HepG2 (cell line): ENCODE measurements at regions not wholly inside any gene's neighbourhood (a gene's known extent, or its start where the extent isn't known, plus 50 kb on each side); places are given as distances from the start of the nearest gene placed in this dataset.

ENCODE experiments used
- ASH2L ChIP-seq: fragments of 300-600, 200-600 bp; sonication (generic); IDR thresholded peaks from 2 replicates; pipeline ENCODE4 v1.7.0; 2017; ENCODE audit warnings: low read depth, mild to moderate bottlenecking, moderate library complexity, mixed read lengths, low read length; ENCODE audit not compliant: insufficient read length
- ATF6 ChIP-seq: sonication (generic); formaldehyde crosslinking; conservative IDR thresholded peaks from 2 replicates; pipeline ENCODE4 v1.4.0; 2020; ENCODE audit warnings: missing genetic modification reagents
- ERF ChIP-seq: IDR thresholded peaks from 2 replicates; pipeline ENCODE4 v1.6.1; 2018; ENCODE audit warnings: missing biosample characterization, missing genetic modification reagents
- FOXP4 ChIP-seq: sonication (generic); formaldehyde crosslinking; IDR thresholded peaks from 2 replicates; pipeline ENCODE4 v1.4.0; 2020; ENCODE audit warnings: missing genetic modification reagents
- KAT7 ChIP-seq: IDR thresholded peaks from 2 replicates; pipeline ENCODE4 v1.6.1; 2018; ENCODE audit warnings: borderline replicate concordance, missing compliant biosample characterization
- NPAS2 ChIP-seq: sonication (generic); formaldehyde crosslinking; IDR thresholded peaks from 2 replicates; pipeline ENCODE4 v1.8.0; 2022; ENCODE audit warnings: mild to moderate bottlenecking, missing genetic modification reagents, borderline replicate concordance
- RAD21 ChIP-seq: fragments of 450-650 bp; formaldehyde crosslinking; IDR thresholded peaks from 2 replicates; pipeline ENCODE4 v1.5.0; 2020; ENCODE audit warnings: mild to moderate bottlenecking
- REXO4 ChIP-seq: sonication (generic); formaldehyde crosslinking; IDR thresholded peaks from 2 replicates; pipeline ENCODE4 v1.8.0; 2022; ENCODE audit warnings: missing genetic modification reagents, mild to moderate bottlenecking, borderline replicate concordance
- RFXAP ChIP-seq: sonication (generic); formaldehyde crosslinking; IDR thresholded peaks from 2 replicates; pipeline ENCODE4 v1.4.0; 2020; ENCODE audit warnings: missing genetic modification reagents, borderline replicate concordance
- TARDBP ChIP-seq: sonication (generic); formaldehyde crosslinking; IDR thresholded peaks from 2 replicates; pipeline ENCODE4 v1.8.0; 2022; ENCODE audit warnings: mild to moderate bottlenecking, missing genetic modification reagents
- ZFY ChIP-seq: sonication (generic); formaldehyde crosslinking; IDR thresholded peaks from 2 replicates; pipeline ENCODE4 v1.4.0; 2020; ENCODE audit warnings: missing genetic modification reagents
- ZNF709 ChIP-seq: sonication (generic); formaldehyde crosslinking; IDR thresholded peaks from 2 replicates; pipeline ENCODE4 v1.5.0; 2020; ENCODE audit warnings: mild to moderate bottlenecking, missing genetic modification reagents
- ZNF746 ChIP-seq: sonication (generic); formaldehyde crosslinking; IDR thresholded peaks from 2 replicates; pipeline ENCODE4 v1.8.0; 2022; ENCODE audit warnings: mild to moderate bottlenecking, missing genetic modification reagents
- TF ChIP-seq, protein P1 (sequence below): sonication (generic); formaldehyde crosslinking; IDR thresholded peaks from 2 replicates; pipeline ENCODE4 v1.4.0; 2020; ENCODE audit warnings: mild to moderate bottlenecking, missing genetic modification reagents
- TF ChIP-seq, protein P2 (sequence below): sonication (generic); formaldehyde crosslinking; IDR thresholded peaks from 2 replicates; pipeline ENCODE4 v1.4.0; 2020; ENCODE audit warnings: missing genetic modification reagents, low read depth, mild to moderate bottlenecking, borderline replicate concordance
- TF ChIP-seq, protein P3 (sequence below): sonication (generic); formaldehyde crosslinking; IDR thresholded peaks from 2 replicates; pipeline ENCODE4 v1.4.0; 2020; ENCODE audit warnings: missing genetic modification reagents, borderline replicate concordance
- TF ChIP-seq, protein P4 (sequence below): sonication (generic); formaldehyde crosslinking; IDR thresholded peaks from 2 replicates; pipeline ENCODE4 v1.4.0; 2020; ENCODE audit warnings: missing genetic modification reagents

DNA sequence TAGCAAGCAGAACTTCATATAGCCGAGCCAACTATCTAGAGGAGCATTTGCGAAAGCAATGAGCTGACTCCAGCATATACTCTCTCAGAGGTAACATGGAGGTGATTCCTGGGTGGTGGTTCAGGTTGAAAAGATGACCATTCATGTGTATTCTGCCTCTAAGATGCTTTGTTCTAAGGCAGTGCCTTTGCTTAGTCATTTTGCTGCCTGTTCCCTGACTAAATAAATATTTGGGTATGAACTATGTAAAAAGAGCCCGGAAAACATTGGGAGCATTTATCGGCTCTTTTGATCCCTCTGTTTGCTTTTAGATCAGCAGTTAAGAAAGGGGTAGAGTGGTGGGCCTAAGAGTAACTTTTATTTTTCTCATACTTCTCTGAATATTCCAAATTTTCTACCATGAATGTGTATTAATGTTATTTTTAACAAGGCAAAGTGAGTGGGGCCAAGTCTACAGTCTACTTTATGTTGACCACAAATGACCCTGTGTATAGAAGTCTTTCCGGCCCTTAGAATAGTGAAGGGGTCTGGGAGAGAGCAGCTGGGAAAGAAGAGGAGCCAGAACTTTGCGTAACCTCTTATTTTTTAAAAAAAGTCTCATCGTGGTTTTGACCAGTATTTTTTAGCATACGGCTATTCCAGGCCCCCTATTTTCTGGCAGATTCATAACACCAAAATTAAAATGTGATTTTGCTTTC is 206.5 kb upstream of the EYA4 start (continued):
- TF ChIP-seq ASH2L (peak; percentile 98), RAD21 (no peak), FOXP4 (peak; percentile 91), REXO4 (no peak), ZFY (no peak; the same call in 1 of the 2 replicates), ZNF746 (no peak), TARDBP (peak; percentile 82; the same call in 1 of the 2 replicates), ZNF709 (CRISPR knock-in tag) (no peak), ERF (CRISPR knock-in tag) (peak; percentile 48; the same call in 1 of the 2 replicates), RFXAP (CRISPR knock-in tag) (no peak), KAT7 (CRISPR knock-in tag) (no peak), ATF6 (no peak; the same call in 1 of the 2 replicates), NPAS2 (CRISPR knock-in tag) (no peak)
- TF ChIP-seq, protein P1, sequence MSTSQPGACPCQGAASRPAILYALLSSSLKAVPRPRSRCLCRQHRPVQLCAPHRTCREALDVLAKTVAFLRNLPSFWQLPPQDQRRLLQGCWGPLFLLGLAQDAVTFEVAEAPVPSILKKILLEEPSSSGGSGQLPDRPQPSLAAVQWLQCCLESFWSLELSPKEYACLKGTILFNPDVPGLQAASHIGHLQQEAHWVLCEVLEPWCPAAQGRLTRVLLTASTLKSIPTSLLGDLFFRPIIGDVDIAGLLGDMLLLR (CRISPR knock-in tag): no peak
- TF ChIP-seq, protein P2, sequence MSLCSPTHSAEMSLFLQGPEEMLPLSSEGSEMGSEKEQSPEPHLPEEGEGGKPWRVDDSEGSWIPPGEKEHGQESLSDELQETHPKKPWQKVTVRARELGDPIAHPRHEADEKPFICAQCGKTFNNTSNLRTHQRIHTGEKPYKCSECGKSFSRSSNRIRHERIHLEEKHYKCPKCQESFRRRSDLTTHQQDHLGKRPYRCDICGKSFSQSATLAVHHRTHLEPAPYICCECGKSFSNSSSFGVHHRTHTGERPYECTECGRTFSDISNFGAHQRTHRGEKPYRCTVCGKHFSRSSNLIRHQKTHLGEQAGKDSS (CRISPR knock-in tag): no peak
- TF ChIP-seq, protein P3, sequence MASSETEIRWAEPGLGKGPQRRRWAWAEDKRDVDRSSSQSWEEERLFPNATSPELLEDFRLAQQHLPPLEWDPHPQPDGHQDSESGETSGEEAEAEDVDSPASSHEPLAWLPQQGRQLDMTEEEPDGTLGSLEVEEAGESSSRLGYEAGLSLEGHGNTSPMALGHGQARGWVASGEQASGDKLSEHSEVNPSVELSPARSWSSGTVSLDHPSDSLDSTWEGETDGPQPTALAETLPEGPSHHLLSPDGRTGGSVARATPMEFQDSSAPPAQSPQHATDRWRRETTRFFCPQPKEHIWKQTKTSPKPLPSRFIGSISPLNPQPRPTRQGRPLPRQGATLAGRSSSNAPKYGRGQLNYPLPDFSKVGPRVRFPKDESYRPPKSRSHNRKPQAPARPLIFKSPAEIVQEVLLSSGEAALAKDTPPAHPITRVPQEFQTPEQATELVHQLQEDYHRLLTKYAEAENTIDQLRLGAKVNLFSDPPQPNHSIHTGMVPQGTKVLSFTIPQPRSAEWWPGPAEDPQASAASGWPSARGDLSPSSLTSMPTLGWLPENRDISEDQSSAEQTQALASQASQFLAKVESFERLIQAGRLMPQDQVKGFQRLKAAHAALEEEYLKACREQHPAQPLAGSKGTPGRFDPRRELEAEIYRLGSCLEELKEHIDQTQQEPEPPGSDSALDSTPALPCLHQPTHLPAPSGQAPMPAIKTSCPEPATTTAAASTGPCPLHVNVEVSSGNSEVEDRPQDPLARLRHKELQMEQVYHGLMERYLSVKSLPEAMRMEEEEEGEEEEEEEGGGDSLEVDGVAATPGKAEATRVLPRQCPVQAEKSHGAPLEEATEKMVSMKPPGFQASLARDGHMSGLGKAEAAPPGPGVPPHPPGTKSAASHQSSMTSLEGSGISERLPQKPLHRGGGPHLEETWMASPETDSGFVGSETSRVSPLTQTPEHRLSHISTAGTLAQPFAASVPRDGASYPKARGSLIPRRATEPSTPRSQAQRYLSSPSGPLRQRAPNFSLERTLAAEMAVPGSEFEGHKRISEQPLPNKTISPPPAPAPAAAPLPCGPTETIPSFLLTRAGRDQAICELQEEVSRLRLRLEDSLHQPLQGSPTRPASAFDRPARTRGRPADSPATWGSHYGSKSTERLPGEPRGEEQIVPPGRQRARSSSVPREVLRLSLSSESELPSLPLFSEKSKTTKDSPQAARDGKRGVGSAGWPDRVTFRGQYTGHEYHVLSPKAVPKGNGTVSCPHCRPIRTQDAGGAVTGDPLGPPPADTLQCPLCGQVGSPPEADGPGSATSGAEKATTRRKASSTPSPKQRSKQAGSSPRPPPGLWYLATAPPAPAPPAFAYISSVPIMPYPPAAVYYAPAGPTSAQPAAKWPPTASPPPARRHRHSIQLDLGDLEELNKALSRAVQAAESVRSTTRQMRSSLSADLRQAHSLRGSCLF: no peak
- TF ChIP-seq, protein P4, sequence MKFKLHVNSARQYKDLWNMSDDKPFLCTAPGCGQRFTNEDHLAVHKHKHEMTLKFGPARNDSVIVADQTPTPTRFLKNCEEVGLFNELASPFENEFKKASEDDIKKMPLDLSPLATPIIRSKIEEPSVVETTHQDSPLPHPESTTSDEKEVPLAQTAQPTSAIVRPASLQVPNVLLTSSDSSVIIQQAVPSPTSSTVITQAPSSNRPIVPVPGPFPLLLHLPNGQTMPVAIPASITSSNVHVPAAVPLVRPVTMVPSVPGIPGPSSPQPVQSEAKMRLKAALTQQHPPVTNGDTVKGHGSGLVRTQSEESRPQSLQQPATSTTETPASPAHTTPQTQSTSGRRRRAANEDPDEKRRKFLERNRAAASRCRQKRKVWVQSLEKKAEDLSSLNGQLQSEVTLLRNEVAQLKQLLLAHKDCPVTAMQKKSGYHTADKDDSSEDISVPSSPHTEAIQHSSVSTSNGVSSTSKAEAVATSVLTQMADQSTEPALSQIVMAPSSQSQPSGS (CRISPR knock-in tag): peak; percentile 77; the same call in 1 of the 2 replicates
